ENCODE measurements at regions not wholly inside any gene's neighbourhood (a gene's known extent, or its start where the extent isn't known, plus 50 kb on each side); places are given as distances from the start of the nearest gene placed in this dataset.

- Histone ChIP-seq H2AFZ (no peak overlapping the region), H3K4me3 (no peak overlapping the region), H4K20me1 (replicated peaks; ENCODE audit: insufficient read depth) (no peaks in the 10 kb centered on the region), H3K4me2 (no peak overlapping the region), H3K36me3 (ENCODE audit: insufficient read depth) (no peaks in the 10 kb centered on the region), H3K4me1 (ENCODE audit: insufficient read depth) (peaks cover 10% of the 10 kb centered on the region; the same call in 1 of the 2 replicates), H3K27ac (ENCODE audit: low read depth) (no peak overlapping the region), H3K79me2 (replicated peaks; ENCODE audit: insufficient read depth) (no peaks in the 10 kb centered on the region), H3F3A (replicated peaks; ENCODE audit: low read depth) (no peaks in the 10 kb centered on the region), H3K9me2 (ENCODE audit: insufficient read depth) (peaks cover 4% of the 10 kb centered on the region; the same call in 1 of the 2 replicates), H3K27me3 (ENCODE audit: insufficient read depth) (no peaks in the 10 kb centered on the region)
- H3K27me3 Mint-ChIP-seq (ENCODE audit: insufficient read depth, low read depth, poor library complexity) = no peaks in the 10 kb centered on the region
- H3K27ac Mint-ChIP-seq = no peak overlapping the region; the same call in 1 of the 2 replicates
- TF ChIP-seq CTCF (conservative IDR thresholded peaks at IDR 0.05; ENCODE audit: low read depth in 2 of 2) (peak in 1 of 2 experiments; percentile 27; a peak in 2 of 4 replicates), JUNB (IDR thresholded peaks at IDR 0.05; ENCODE audit: unreplicated experiment) (no peak)
- H3K36me3 Mint-ChIP-seq (ENCODE audit: low read depth) = no peaks in the 10 kb centered on the region
- peaks cover 15% of the 10 kb centered on the region for H3K4me1 Mint-ChIP-seq
- H3K4me3 Mint-ChIP-seq = no peak overlapping the region
- H3K9me3 Mint-ChIP-seq = no peaks in the 10 kb centered on the region
- DNase-seq (ENCODE audit: low spot score) (no peak), ATAC-seq (no peak)
Observed at GRCh38 chr2:188102881-188103280, 188.8 kb upstream of the GULP1 start.

- Mint-ChIP-seq H3K4me1 (peaks cover 3% of the 10 kb centered on the region; the same call in 2 of the 3 replicates), H3K9me3 (no peaks in the 10 kb centered on the region), H3K4me3 (no peak overlapping the region), H3K27ac (no peak overlapping the region), H3K36me3 (ENCODE audit: low read depth) (no peaks in the 10 kb centered on the region), H3K27me3 (ENCODE audit: insufficient read depth, low read depth, poor library complexity) (no peaks in the 10 kb centered on the region)
- Histone ChIP-seq H3K4me2 (no peak overlapping the region), H3K4me3 (no peak overlapping the region), H3K79me2 (replicated peaks; ENCODE audit: insufficient read depth) (no peaks in the 10 kb centered on the region), H2AFZ (0 out of 2 replicates have a peak overlapping the region, but pooled peaks have one; percentile 7), H3K4me1 (ENCODE audit: insufficient read depth) (no peaks in the 10 kb centered on the region), H3K36me3 (ENCODE audit: insufficient read depth) (no peaks in the 10 kb centered on the region), H3K27me3 (ENCODE audit: insufficient read depth) (no peaks in the 10 kb centered on the region), H3K9me2 (ENCODE audit: insufficient read depth) (no peaks in the 10 kb centered on the region), H3K27ac (ENCODE audit: low read depth) (no peak overlapping the region), H4K20me1 (replicated peaks; ENCODE audit: insufficient read depth) (no peaks in the 10 kb centered on the region), H3F3A (replicated peaks; ENCODE audit: low read depth) (no peaks in the 10 kb centered on the region)
- DNase-seq (ENCODE audit: low spot score) (no peak), ATAC-seq (no peak)
- no peak for TF ChIP-seq ZNF114 (CRISPR knock-in tag; IDR thresholded peaks at IDR 0.05)
Observed at GRCh38 chr2:188114014-188114413, 177.7 kb upstream of the GULP1 start.

GRCh38 chr2:188117706-188118105, 174.0 kb upstream of the GULP1 start:
- Histone ChIP-seq H3F3A (replicated peaks; ENCODE audit: low read depth) (no peaks in the 10 kb centered on the region), H2AFZ (no peak overlapping the region; the same call in 1 of the 2 replicates), H3K27me3 (ENCODE audit: insufficient read depth) (no peaks in the 10 kb centered on the region), H3K79me2 (replicated peaks; ENCODE audit: insufficient read depth) (no peaks in the 10 kb centered on the region), H3K27ac (ENCODE audit: low read depth) (no peak overlapping the region), H3K9me2 (ENCODE audit: insufficient read depth) (no peaks in the 10 kb centered on the region), H3K4me3 (no peak overlapping the region), H3K36me3 (ENCODE audit: insufficient read depth) (no peaks in the 10 kb centered on the region), H3K4me1 (ENCODE audit: insufficient read depth) (no peaks in the 10 kb centered on the region), H4K20me1 (replicated peaks; ENCODE audit: insufficient read depth) (no peaks in the 10 kb centered on the region), H3K4me2 (no peak overlapping the region)
- Mint-ChIP-seq H3K4me3 (no peak overlapping the region), H3K27me3 (ENCODE audit: insufficient read depth, low read depth, poor library complexity) (peaks cover 3% of the 10 kb centered on the region), H3K36me3 (ENCODE audit: low read depth) (peaks cover 9% of the 10 kb centered on the region), H3K27ac (no peak overlapping the region), H3K4me1 (peaks cover 6% of the 10 kb centered on the region; the same call in 2 of the 3 replicates), H3K9me3 (peaks cover 7% of the 10 kb centered on the region; the same call in 2 of the 3 replicates)
- DNase-seq (ENCODE audit: low spot score) (no peak), ATAC-seq (no peak)
- no peak for TF ChIP-seq EZH2phosphoT487 (IDR thresholded peaks at IDR 0.05; ENCODE audit: unreplicated experiment)
- TF ChIP-seq REST (IDR thresholded peaks at IDR 0.05; ENCODE audit: unreplicated experiment) = no peak
- no peak for TF ChIP-seq CTCF (conservative IDR thresholded peaks at IDR 0.05; ENCODE audit: low read depth in 2 of 2)
- no peak for TF ChIP-seq EZH2 (IDR thresholded peaks at IDR 0.05; ENCODE audit: low read depth, unreplicated experiment)
- TF ChIP-seq CREB1 (CRISPR knock-in tag; IDR thresholded peaks at IDR 0.05; ENCODE audit: low read depth) = no peak
